ENCODE measurements at regions not wholly inside any gene's neighbourhood (a gene's known extent, or its start where the extent isn't known, plus 50 kb on each side); places are given as distances from the start of the nearest gene placed in this dataset.

GRCh38 chr22:49333206-49333605 lies 494.5 kb downstream of the BRD1 start:
- H3K4me1 ChIP-seq (ENCODE audit: control insufficient read depth in 1 of 2, insufficient read depth in 2 of 2, low read length in 2 of 2) = no peaks in the 10 kb centered on the region
- no peaks in the 10 kb centered on the region for H3K36me3 ChIP-seq (ENCODE audit: control insufficient read depth in 1 of 2, insufficient read depth in 2 of 2, low read length in 2 of 2)
- DNase-seq (ENCODE audit: low read depth, low spot score) (no peak), ATAC-seq (no peak)
- no peaks in the 10 kb centered on the region for H3K79me2 ChIP-seq (ENCODE audit: insufficient read depth, low read length)
- POLR2A ChIA-PET = no interaction called here
- no TSS peak for BruUV-seq (replicated peaks)
- no peak overlapping the region for H3K4me3 ChIP-seq (replicated peaks in 1 of 2; ENCODE audit: low read depth in 1 of 2, low read length in 2 of 2)
- no peaks in the 10 kb centered on the region for H3K9me3 ChIP-seq (ENCODE audit: control insufficient read depth in 1 of 2, insufficient read depth in 1 of 2, low read depth in 1 of 2, low read length in 2 of 2)
- H3K9ac ChIP-seq (ENCODE audit: low read length) = no peak overlapping the region
- no peaks in the 10 kb centered on the region for H4K20me1 ChIP-seq (ENCODE audit: insufficient read depth)
- H3K9me2 ChIP-seq (ENCODE audit: insufficient read depth) = no peaks in the 10 kb centered on the region
- CTCF ChIA-PET = no interaction called here
- no peak overlapping the region for H3K4me2 ChIP-seq (ENCODE audit: low read length)
- H3K27ac ChIP-seq (ENCODE audit: low read depth, low read length) = no peak overlapping the region
- TF ChIP-seq JUND (IDR thresholded peaks at IDR 0.05) (no peak), ZFX (IDR thresholded peaks at IDR 0.05) (no peak), ATF3 (IDR thresholded peaks at IDR 0.05) (no peak), POLR2AphosphoS5 (IDR thresholded peaks at IDR 0.05; ENCODE audit: low read depth, low read length) (no peak), FOSL1 (IDR thresholded peaks at IDR 0.05; ENCODE audit: low read depth) (no peak), CEBPB (IDR thresholded peaks at IDR 0.05; ENCODE audit: low read depth) (no peak), EZH2 (IDR thresholded peaks at IDR 0.05) (no peak), CTCF (IDR thresholded peaks at IDR 0.05 in 2 of 3, conservative IDR thresholded peaks at IDR 0.05 in 1 of 3; ENCODE audit: borderline replicate concordance in 1 of 3, insufficient read depth in 1 of 3, low read depth in 2 of 3, low read length in 2 of 3) (no peak), CBX3 (IDR thresholded peaks at IDR 0.05; ENCODE audit: low read depth) (no peak), SIN3A (IDR thresholded peaks at IDR 0.05; ENCODE audit: low read depth) (no peak), REST (IDR thresholded peaks at IDR 0.05; ENCODE audit: low read depth) (no peak), RAD21 (IDR thresholded peaks at IDR 0.05; ENCODE audit: low read depth) (no peak), ELF1 (IDR thresholded peaks at IDR 0.05; ENCODE audit: borderline replicate concordance, low read depth) (no peak)
- TF ChIP-seq, protein P1, sequence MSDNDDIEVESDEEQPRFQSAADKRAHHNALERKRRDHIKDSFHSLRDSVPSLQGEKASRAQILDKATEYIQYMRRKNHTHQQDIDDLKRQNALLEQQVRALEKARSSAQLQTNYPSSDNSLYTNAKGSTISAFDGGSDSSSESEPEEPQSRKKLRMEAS (IDR thresholded peaks at IDR 0.05) = no peak
- intact Hi-C loops (cut with micrococcal nuclease) = no loop called here
- RAD21 ChIA-PET (ENCODE audit: low non-redundant PET in 1 of 2, low total read pairs in 2 of 2, uncharacterized antibody in 2 of 2, unreplicated experiment in 2 of 2) = no interaction called here
- H2AFZ ChIP-seq (ENCODE audit: low read depth, low read length, poor library complexity, severe bottlenecking) = no peak overlapping the region
- H3K27me3 ChIP-seq (ENCODE audit: insufficient read depth, low read length) = peaks cover 21% of the 10 kb centered on the region; the same call in 1 of the 2 replicates
